ENCODE measurements at regions not wholly inside any gene's neighbourhood (a gene's known extent, or its start where the extent isn't known, plus 50 kb on each side); places are given as distances from the start of the nearest gene placed in this dataset.

GRCh38 chr6:14487625-14488024 lies 370.1 kb downstream of the CD83 start:
- no peak for DNase-seq (ENCODE audit: low read depth in 4 of 6, low spot score in 6 of 6)
- Histone ChIP-seq H3K36me3 (ENCODE audit: control insufficient read depth, insufficient read depth, low read length) (no peaks in the 10 kb centered on the region), H3K9me3 (ENCODE audit: control insufficient read depth, insufficient read depth, low read length) (peaks cover 4% of the 10 kb centered on the region), H3K4me3 (ENCODE audit: low read depth, low read length) (no peak overlapping the region), H3K4me1 (ENCODE audit: control insufficient read depth, insufficient read depth, low read length) (no peaks in the 10 kb centered on the region), H3K27me3 (ENCODE audit: control insufficient read depth, insufficient read depth, low read length) (no peaks in the 10 kb centered on the region), H3K27ac (ENCODE audit: low read depth, low read length) (no peak overlapping the region)
- 100% methylated on average over 3 of the region's 3 CpGs for WGBS (ENCODE audit: insufficient coverage)

GRCh38 chr6:14488180-14488579 lies 370.6 kb downstream of the CD83 start:
- no peaks in the 10 kb centered on the region for H3K4me1 ChIP-seq (ENCODE audit: control insufficient read depth, insufficient read depth, low read length)
- H3K9me3 ChIP-seq (ENCODE audit: control insufficient read depth, insufficient read depth, low read length) = peaks cover 4% of the 10 kb centered on the region
- no peak overlapping the region for H3K4me3 ChIP-seq (ENCODE audit: low read depth, low read length)
- H3K27me3 ChIP-seq (ENCODE audit: control insufficient read depth, insufficient read depth, low read length) = no peaks in the 10 kb centered on the region
- no peak overlapping the region for H3K27ac ChIP-seq (ENCODE audit: low read depth, low read length)
- DNase-seq (ENCODE audit: low read depth in 4 of 6, low spot score in 6 of 6) = no peak
- H3K36me3 ChIP-seq (ENCODE audit: control insufficient read depth, insufficient read depth, low read length) = no peaks in the 10 kb centered on the region
- WGBS (ENCODE audit: insufficient coverage) = 89% methylated on average over 1 of the region's 2 CpGs

GRCh38 chr6:14489445-14489844 lies 371.9 kb downstream of the CD83 start:
- DNase-seq (ENCODE audit: low read depth in 4 of 6, low spot score in 6 of 6) = no peak
- WGBS (ENCODE audit: insufficient coverage) = no CpG with 5 or more reads among the region's 3 CpGs
- no peak overlapping the region for H3K27ac ChIP-seq (ENCODE audit: low read depth, low read length)

DNA sequence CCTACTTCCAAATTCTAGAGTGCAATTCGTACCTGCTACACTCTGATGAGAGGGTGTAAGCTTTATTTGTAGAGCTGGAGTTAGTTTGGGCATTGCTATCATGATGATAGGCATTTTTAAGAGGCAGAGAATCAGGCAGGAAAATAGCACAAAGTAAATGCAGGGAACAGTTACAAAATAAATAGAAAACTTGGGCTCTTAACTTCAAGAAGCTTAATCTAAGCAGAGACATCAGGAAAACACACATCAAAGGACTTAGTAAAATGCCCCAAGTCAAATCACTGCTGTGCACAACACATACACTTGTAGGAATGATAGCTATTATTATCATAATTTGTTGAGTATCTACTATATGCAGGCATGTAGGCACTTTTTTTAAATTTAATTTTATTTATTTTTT lies 381.2 kb downstream of the CD83 start:
- DNase-seq (ENCODE audit: low read depth in 4 of 6, low spot score in 6 of 6) = no peak
- no peaks in the 10 kb centered on the region for H3K36me3 ChIP-seq (ENCODE audit: control insufficient read depth, insufficient read depth, low read length)
- WGBS (ENCODE audit: insufficient coverage) = no CpG with 5 or more reads among the region's 1 CpG

More at GRCh38 chr6:14489445-14489844, 371.9 kb downstream of the CD83 start:
- Histone ChIP-seq H3K27me3 (ENCODE audit: control insufficient read depth, insufficient read depth, low read length) (no peaks in the 10 kb centered on the region), H3K4me3 (ENCODE audit: low read depth, low read length) (no peak overlapping the region), H3K9me3 (ENCODE audit: control insufficient read depth, insufficient read depth, low read length) (peaks cover 4% of the 10 kb centered on the region), H3K4me1 (ENCODE audit: control insufficient read depth, insufficient read depth, low read length) (no peaks in the 10 kb centered on the region), H3K36me3 (ENCODE audit: control insufficient read depth, insufficient read depth, low read length) (no peaks in the 10 kb centered on the region)

DNA sequence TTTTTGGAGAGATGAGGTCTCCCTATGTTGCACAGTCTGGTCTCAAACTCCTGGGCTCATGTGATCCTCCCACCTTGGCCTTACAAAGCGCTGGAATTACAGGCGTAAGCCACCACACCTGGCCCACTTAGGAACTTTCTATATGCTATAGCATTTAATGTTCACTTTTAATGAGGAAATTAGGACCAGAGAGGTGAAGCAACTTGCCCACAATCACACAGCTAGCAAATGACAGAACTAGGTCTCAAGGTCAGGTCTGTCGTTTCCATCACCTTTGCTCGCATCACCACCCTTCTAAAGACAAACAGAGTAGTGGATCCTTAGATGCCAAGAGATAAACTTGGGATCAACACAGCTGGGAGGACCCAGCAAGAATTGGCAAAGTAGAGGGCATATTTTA lies 381.7 kb downstream of the CD83 start:
- Histone ChIP-seq H3K9me3 (ENCODE audit: control insufficient read depth, insufficient read depth, low read length) (peaks cover 1% of the 10 kb centered on the region), H3K27me3 (ENCODE audit: control insufficient read depth, insufficient read depth, low read length) (no peaks in the 10 kb centered on the region), H3K4me3 (ENCODE audit: low read depth, low read length) (no peak overlapping the region), H3K36me3 (ENCODE audit: control insufficient read depth, insufficient read depth, low read length) (no peaks in the 10 kb centered on the region), H3K4me1 (ENCODE audit: control insufficient read depth, insufficient read depth, low read length) (peaks cover 7% of the 10 kb centered on the region), H3K27ac (ENCODE audit: low read depth, low read length) (no peak overlapping the region)
- no peak for DNase-seq (ENCODE audit: low read depth in 4 of 6, low spot score in 6 of 6)
- no CpG with 5 or more reads among the region's 4 CpGs for WGBS (ENCODE audit: insufficient coverage)

More for the DNA sequence above, 381.2 kb downstream of the CD83 start:
- Histone ChIP-seq H3K9me3 (ENCODE audit: control insufficient read depth, insufficient read depth, low read length) (peaks cover 1% of the 10 kb centered on the region), H3K4me1 (ENCODE audit: control insufficient read depth, insufficient read depth, low read length) (peaks cover 7% of the 10 kb centered on the region), H3K27me3 (ENCODE audit: control insufficient read depth, insufficient read depth, low read length) (no peaks in the 10 kb centered on the region), H3K4me3 (ENCODE audit: low read depth, low read length) (no peak overlapping the region), H3K27ac (ENCODE audit: low read depth, low read length) (no peak overlapping the region)

DNA sequence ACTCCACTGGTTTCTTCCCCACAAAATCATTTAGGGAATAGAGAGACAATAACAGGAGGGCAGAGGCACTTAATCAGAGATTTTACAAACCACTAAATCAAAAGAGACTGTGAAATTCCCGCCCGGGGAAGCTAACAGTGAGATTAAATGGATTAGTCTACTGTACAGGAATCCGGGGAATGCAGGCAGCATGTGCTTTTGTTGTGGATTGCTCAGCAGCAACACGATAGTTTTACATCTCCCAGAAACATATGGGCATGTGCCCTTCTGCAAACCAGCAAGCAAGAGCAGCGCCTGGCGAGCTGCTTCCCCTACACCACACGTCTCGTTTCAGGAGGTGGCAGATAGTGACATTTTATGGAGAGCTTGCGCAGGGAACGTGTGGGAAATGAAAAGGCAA lies 382.3 kb downstream of the CD83 start:
- Histone ChIP-seq H3K27ac (ENCODE audit: low read depth, low read length) (no peak overlapping the region), H3K4me1 (ENCODE audit: control insufficient read depth, insufficient read depth, low read length) (peaks cover 7% of the 10 kb centered on the region), H3K4me3 (ENCODE audit: low read depth, low read length) (no peak overlapping the region), H3K9me3 (ENCODE audit: control insufficient read depth, insufficient read depth, low read length) (peaks cover 1% of the 10 kb centered on the region), H3K27me3 (ENCODE audit: control insufficient read depth, insufficient read depth, low read length) (no peaks in the 10 kb centered on the region), H3K36me3 (ENCODE audit: control insufficient read depth, insufficient read depth, low read length) (no peaks in the 10 kb centered on the region)
- 42% methylated on average over 2 of the region's 10 CpGs for WGBS (ENCODE audit: insufficient coverage)
- peak in 2 of 6 donors; percentile 55 to 71 for DNase-seq (ENCODE audit: low read depth in 4 of 6, low spot score in 6 of 6)

DNA sequence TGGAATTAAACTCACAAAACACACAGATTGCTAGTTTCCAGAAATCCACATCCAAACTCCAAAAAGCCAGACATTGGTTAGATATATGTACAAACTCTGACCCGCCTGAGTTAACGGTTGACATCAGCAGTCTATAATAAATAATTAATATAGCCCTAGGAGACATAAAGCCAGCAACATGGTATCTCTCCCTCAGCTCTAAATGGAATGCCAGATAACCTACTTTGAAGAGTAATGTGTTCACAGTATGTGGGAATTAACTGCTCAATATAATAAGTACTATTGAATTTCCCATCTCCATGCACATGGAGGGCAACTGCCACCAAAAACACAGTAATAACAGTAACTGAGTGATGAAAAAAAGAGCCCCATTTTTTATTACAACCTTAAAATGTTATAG lies 383.2 kb downstream of the CD83 start:
- peak in 1 of 6 donors; percentile 70 for DNase-seq (ENCODE audit: low read depth in 4 of 6, low spot score in 6 of 6)
- Histone ChIP-seq H3K4me1 (ENCODE audit: control insufficient read depth, insufficient read depth, low read length) (peaks cover 7% of the 10 kb centered on the region), H3K27me3 (ENCODE audit: control insufficient read depth, insufficient read depth, low read length) (no peaks in the 10 kb centered on the region), H3K27ac (ENCODE audit: low read depth, low read length) (no peak overlapping the region), H3K9me3 (ENCODE audit: control insufficient read depth, insufficient read depth, low read length) (peaks cover 1% of the 10 kb centered on the region), H3K4me3 (ENCODE audit: low read depth, low read length) (no peak overlapping the region), H3K36me3 (ENCODE audit: control insufficient read depth, insufficient read depth, low read length) (no peaks in the 10 kb centered on the region)
- WGBS (ENCODE audit: insufficient coverage) = no CpG with 5 or more reads among the region's 2 CpGs

GRCh38 chr6:14501240-14501639 lies 383.7 kb downstream of the CD83 start:
- Histone ChIP-seq H3K4me3 (ENCODE audit: low read depth, low read length) (no peak overlapping the region), H3K27ac (ENCODE audit: low read depth, low read length) (no peak overlapping the region), H3K4me1 (ENCODE audit: control insufficient read depth, insufficient read depth, low read length) (peaks cover 7% of the 10 kb centered on the region), H3K9me3 (ENCODE audit: control insufficient read depth, insufficient read depth, low read length) (no peaks in the 10 kb centered on the region), H3K27me3 (ENCODE audit: control insufficient read depth, insufficient read depth, low read length) (peaks cover 2% of the 10 kb centered on the region), H3K36me3 (ENCODE audit: control insufficient read depth, insufficient read depth, low read length) (no peaks in the 10 kb centered on the region)
- 23% methylated on average over 5 of the region's 7 CpGs for WGBS (ENCODE audit: insufficient coverage)
- peak in 4 of 6 donors; percentile 32 to 88 (median 66) for DNase-seq (ENCODE audit: low read depth in 4 of 6, low spot score in 6 of 6)

DNA sequence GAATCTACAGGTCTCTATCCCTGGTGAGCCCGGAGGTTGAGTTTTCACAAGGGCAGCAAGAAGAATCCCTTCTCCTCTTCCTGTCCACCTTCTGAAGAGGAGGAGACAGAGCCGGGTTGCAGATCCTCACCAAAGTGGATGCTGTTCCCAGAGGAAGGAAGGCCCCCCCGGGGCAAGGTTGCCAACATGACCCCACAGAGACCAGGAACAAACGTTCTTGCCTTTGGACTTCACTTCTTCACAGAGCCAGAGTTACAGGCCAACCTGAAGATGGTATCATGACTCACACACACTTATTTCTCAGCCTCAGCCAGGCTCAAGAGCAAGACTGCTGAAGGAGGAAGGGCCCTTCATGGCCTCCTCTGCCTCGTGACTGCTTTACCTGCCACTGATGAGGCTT lies 384.3 kb downstream of the CD83 start:
- Histone ChIP-seq H3K4me3 (ENCODE audit: low read depth, low read length) (no peak overlapping the region), H3K9me3 (ENCODE audit: control insufficient read depth, insufficient read depth, low read length) (no peaks in the 10 kb centered on the region), H3K4me1 (ENCODE audit: control insufficient read depth, insufficient read depth, low read length) (peaks cover 7% of the 10 kb centered on the region), H3K27ac (ENCODE audit: low read depth, low read length) (no peak overlapping the region), H3K36me3 (ENCODE audit: control insufficient read depth, insufficient read depth, low read length) (no peaks in the 10 kb centered on the region), H3K27me3 (ENCODE audit: control insufficient read depth, insufficient read depth, low read length) (peaks cover 2% of the 10 kb centered on the region)
- no peak for DNase-seq (ENCODE audit: low read depth in 4 of 6, low spot score in 6 of 6)
- 100% methylated on average over 1 of the region's 5 CpGs for WGBS (ENCODE audit: insufficient coverage)

GRCh38 chr6:14502551-14502950 lies 385.0 kb downstream of the CD83 start:
- Histone ChIP-seq H3K9me3 (ENCODE audit: control insufficient read depth, insufficient read depth, low read length) (no peaks in the 10 kb centered on the region), H3K4me3 (ENCODE audit: low read depth, low read length) (no peak overlapping the region), H3K4me1 (ENCODE audit: control insufficient read depth, insufficient read depth, low read length) (peaks cover 7% of the 10 kb centered on the region), H3K36me3 (ENCODE audit: control insufficient read depth, insufficient read depth, low read length) (no peaks in the 10 kb centered on the region), H3K27ac (ENCODE audit: low read depth, low read length) (no peak overlapping the region), H3K27me3 (ENCODE audit: control insufficient read depth, insufficient read depth, low read length) (peaks cover 2% of the 10 kb centered on the region)
- no peak for DNase-seq (ENCODE audit: low read depth in 4 of 6, low spot score in 6 of 6)
- 82% methylated on average over 4 of the region's 6 CpGs for WGBS (ENCODE audit: insufficient coverage)
